Neural cell (in vitro differentiated cells): ENCODE measurements at regions not wholly inside any gene's neighbourhood (a gene's known extent, or its start where the extent isn't known, plus 50 kb on each side); places are given as distances from the start of the nearest gene placed in this dataset.

Experiments used
- POLR2AphosphoS5 ChIP-seq: IDR thresholded peaks from 2 replicates; pipeline ENCODE4 v1.6.1; 2012
- RAD21 ChIP-seq: fragments of 450-650 bp; conservative IDR thresholded peaks from 2 replicates; pipeline ENCODE4 v1.6.1; 2014; ENCODE audit warnings: antibody characterized with exemption, mild to moderate bottlenecking, moderate library complexity
- TF ChIP-seq, protein P1 (sequence below): fragments of 450-650 bp; IDR thresholded peaks from 2 replicates; pipeline ENCODE4 v1.5.1; 2014; ENCODE audit warnings: antibody characterized with exemption, mild to moderate bottlenecking, moderate library complexity; ENCODE audit not compliant: poor library complexity, severe bottlenecking
- TF ChIP-seq, protein P2 (sequence below): IDR thresholded peaks from 2 replicates; pipeline ENCODE4 v1.6.1; 2012; ENCODE audit warnings: borderline replicate concordance

DNA sequence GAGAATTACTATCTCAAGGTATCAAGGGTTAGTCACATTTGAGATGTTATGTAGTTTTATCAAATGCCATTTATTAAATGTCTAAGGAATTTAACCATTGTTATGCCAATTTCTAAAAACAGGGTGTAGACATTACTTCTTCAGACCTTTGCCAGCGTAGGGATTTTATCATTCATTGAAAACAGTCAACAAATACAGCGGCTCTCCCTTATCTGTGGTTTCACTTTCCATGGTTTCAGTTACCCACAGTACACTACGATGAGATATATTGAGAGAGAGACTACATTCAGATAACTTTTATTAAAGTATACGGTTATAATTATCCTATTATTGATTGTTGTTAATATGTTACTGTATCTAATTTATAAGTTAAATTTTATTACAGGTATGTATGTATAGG is 234.7 kb downstream of the TMX3 start:
- TF ChIP-seq, protein P1, sequence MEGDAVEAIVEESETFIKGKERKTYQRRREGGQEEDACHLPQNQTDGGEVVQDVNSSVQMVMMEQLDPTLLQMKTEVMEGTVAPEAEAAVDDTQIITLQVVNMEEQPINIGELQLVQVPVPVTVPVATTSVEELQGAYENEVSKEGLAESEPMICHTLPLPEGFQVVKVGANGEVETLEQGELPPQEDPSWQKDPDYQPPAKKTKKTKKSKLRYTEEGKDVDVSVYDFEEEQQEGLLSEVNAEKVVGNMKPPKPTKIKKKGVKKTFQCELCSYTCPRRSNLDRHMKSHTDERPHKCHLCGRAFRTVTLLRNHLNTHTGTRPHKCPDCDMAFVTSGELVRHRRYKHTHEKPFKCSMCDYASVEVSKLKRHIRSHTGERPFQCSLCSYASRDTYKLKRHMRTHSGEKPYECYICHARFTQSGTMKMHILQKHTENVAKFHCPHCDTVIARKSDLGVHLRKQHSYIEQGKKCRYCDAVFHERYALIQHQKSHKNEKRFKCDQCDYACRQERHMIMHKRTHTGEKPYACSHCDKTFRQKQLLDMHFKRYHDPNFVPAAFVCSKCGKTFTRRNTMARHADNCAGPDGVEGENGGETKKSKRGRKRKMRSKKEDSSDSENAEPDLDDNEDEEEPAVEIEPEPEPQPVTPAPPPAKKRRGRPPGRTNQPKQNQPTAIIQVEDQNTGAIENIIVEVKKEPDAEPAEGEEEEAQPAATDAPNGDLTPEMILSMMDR = no peak
- TF ChIP-seq, protein P2, sequence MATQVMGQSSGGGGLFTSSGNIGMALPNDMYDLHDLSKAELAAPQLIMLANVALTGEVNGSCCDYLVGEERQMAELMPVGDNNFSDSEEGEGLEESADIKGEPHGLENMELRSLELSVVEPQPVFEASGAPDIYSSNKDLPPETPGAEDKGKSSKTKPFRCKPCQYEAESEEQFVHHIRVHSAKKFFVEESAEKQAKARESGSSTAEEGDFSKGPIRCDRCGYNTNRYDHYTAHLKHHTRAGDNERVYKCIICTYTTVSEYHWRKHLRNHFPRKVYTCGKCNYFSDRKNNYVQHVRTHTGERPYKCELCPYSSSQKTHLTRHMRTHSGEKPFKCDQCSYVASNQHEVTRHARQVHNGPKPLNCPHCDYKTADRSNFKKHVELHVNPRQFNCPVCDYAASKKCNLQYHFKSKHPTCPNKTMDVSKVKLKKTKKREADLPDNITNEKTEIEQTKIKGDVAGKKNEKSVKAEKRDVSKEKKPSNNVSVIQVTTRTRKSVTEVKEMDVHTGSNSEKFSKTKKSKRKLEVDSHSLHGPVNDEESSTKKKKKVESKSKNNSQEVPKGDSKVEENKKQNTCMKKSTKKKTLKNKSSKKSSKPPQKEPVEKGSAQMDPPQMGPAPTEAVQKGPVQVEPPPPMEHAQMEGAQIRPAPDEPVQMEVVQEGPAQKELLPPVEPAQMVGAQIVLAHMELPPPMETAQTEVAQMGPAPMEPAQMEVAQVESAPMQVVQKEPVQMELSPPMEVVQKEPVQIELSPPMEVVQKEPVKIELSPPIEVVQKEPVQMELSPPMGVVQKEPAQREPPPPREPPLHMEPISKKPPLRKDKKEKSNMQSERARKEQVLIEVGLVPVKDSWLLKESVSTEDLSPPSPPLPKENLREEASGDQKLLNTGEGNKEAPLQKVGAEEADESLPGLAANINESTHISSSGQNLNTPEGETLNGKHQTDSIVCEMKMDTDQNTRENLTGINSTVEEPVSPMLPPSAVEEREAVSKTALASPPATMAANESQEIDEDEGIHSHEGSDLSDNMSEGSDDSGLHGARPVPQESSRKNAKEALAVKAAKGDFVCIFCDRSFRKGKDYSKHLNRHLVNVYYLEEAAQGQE = no peak
- TF ChIP-seq POLR2AphosphoS5 (no peak), RAD21 (no peak)
